ENCODE measurements at regions not wholly inside any gene's neighbourhood (a gene's known extent, or its start where the extent isn't known, plus 50 kb on each side); places are given as distances from the start of the nearest gene placed in this dataset.

DNA sequence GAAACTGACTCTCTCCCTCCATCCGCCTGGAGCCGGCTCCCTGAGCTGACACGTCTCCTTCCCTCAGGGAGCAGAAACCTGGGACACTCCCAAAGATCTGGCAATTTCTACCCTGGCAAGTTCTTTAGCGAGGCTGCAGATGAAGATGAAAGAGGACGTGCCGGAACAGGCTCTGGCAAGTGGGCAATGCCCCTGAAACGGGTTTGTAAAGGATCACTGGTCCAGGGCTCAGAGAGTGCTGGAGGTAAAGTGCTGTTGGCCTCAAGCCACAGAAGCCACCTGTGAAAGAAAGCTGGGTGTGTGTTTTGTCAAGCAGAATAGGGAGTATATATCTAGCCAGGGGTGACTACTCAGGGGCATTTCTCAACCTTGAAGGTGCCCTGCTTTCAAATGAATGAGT, 131.4 kb upstream of the ATP6AP2 start:
- DNase-seq, result no peak

DNA sequence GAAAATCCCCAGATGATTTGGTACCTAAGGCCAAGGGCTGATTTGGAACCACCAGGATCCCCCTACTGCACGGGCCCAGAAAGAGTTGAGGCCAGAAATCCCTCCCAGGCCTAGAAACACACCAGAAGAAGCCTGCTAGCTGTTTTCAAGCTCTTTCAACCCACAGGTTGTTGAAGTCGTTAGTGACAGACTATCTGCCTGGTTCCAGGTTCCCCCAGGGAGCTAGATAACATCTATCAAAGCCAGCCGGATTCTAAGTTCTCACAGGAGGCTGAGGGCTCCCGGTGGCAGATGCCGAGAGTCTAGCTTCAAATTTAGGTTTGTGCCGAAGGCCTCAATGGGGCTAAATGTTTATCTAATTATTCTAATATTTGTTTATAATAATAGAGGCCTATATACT, 132.0 kb upstream of the ATP6AP2 start:
- no peak for DNase-seq

- DNase-seq, result no peak
These were observed 133.8 kb upstream of the ATP6AP2 start for GRCh38 chrX:40446921-40447320.

DNA sequence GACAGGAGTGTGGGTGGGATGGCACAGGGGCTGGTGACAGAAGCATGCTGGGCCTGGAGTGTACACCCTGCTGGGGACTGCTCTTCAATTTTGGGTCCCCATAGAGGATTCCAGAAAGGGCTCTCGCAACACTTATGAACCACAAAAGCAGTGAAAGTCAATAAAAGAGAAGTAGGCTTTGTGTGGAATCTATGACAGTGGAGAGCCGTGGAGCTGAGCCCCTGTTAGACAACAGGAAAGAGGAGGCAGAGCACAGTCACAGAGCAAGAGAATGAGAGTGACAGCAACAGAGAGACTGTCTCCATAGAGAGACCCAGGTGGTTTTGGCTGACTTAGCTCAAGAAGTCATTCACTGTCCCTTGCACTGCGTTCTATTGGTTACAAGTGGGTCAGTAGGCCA, 135.1 kb upstream of the ATP6AP2 start:
- DNase-seq, result no peak

DNA sequence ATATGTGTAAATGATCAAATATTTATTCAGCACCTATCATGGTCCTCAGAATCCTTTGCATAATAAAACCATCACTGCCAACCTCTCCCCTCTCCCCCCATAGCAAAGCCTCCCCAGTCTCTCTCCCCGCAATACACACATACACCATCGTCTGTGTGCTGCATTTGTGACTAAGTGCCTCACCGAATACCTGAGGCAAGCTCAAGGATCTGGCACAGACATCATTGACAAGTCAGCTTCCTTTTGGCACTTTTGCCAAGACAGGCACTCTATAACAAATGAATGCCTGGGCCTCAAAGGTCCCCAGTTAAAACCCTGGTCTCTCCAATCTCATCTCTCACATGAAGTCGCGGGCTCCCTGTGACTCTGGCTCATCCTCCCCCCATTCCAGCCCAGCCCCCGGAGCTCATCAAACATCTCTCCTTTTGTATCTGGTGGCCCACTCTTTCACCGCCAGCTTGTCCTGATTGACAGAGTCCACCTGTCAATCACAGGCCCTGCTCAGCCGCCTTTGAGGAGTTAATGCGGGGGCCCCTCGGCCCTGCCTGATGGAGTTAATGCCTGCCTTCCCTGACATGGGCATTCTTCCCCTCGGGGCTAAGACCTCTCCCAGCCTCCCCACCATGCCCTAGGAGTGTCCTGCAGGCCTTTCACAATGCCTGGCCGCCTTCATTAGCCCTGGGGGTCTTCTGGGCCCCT, 135.8 kb upstream of the ATP6AP2 start:
- DNase-seq, result no peak

DNA sequence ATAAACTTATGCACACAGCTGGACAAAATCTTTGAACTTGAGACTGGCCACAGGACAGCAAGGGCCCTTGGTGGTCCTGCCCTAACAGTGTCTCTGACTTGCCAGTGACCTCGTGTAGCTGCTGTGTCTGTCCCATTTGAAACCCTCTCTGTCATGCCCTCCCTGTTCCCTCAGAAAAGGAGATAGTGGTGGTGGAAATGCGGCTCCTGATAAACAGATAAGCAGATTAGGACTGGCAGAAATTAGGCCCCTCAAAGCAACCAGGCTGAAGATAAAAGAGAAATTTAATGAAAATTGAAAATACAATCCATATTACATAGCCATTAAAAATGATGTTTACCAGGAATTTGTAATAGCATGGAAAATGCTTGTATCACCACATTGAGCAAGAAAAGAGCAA, 136.6 kb upstream of the ATP6AP2 start:
- DNase-seq, result no peak

DNA sequence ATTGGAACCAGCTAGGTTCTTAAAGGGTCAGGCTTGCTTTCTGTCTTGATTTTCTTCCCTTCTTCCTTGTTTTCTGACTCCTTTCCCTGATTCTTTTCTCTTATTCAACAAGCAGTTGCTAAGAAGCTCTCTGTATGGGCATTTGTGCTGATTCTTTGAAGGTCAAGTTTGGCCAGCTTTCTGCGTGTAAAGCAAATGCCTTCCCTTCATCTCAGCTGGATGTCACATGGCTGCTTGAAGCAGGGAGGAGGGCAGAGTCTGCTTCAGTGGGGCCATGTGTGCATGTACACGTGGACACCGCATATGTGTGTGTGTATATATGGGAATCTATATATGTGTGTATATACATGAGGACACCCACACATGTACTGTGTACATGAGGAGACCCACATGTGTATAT, 139.9 kb upstream of the ATP6AP2 start:
- no peak for DNase-seq

GRCh38 chrX:40439625-40440532, 140.9 kb upstream of the ATP6AP2 start:
- DNase-seq, result no peak

GRCh38 chrX:40437348-40437747, 143.4 kb upstream of the ATP6AP2 start:
- no peak for DNase-seq

GRCh38 chrX:40434947-40435346, 145.8 kb upstream of the ATP6AP2 start:
- DNase-seq, result no peak

DNA sequence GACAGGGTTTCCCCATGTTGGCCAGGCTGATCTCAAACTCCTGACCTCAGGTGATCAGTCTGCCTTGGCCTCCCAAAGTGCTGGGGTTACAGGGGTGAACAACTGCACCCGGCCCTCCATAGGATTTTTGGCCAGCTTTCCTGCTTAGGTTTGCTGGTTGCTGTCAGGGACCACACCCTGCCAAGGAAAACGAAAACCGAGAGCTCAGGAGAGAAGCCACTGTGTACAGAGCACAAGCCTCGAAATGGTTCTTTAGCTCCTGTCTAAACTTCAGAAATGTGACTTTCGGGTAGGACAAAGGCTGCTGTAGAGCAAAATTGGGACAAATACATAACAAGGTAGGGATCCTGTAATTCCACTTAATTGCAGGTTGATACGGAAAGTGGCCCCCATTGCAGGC, 146.3 kb upstream of the ATP6AP2 start:
- no peak for DNase-seq

DNA sequence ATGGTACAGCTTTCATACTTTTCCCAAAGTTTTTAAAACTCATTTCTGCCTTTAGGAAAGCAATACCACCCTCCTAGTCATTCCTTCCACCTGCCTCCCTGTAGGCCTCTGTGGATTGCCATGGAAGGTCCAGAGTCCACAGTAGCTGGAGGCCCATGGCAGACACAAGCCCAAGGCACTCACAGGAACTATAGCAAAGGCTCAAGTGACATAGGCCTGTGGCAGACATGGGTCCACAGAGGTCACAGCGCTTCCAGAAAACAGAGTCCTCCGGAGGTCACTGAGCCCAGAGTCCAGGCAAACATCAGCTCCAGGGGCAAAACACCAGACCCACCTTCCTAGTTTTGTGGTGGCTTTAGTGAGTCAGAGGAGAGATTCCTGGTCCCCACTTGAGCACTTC, 147.6 kb upstream of the ATP6AP2 start:
- DNase-seq, result no peak

DNA sequence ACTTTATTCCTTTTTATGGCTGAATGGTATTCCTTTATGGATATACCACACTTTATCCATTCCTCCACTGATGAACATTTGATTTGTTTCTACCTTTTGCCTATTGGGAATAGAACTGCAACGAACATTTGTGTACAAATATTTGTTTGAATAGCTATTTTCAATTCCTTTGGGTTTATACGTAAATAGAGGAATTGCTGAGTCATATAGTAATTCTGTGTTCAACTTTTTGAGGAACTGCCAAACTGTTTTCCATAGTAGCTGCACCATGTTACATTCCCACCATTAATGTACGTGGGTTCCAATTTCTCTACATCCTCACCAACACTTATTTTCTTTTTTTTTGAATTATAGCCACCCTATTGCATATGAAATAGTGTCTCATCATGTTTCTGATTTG, 156.5 kb upstream of the ATP6AP2 start:
- no peak for DNase-seq

- no peak for DNase-seq
These were observed 157.5 kb upstream of the ATP6AP2 start for GRCh38 chrX:40423299-40423698.

DNA sequence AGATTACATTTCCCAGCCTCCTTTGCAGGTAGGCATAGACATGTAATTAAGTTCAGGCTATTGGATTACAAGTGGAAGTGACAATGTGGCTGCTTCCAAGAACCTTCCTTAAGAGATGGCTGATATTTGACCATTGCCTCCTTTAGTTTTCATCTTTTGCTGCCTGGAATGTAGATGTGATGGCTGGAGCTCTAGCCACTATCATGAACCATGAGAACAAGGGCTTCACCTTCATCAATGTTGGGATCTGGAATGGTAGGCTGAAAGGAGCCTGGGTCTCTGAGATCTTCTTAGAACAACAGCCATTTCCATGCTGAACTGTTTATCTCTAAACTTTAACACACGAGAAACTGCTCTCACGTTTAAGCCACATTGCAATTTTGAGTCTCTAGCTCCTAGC, 158.7 kb upstream of the ATP6AP2 start:
- no peak for DNase-seq

DNA sequence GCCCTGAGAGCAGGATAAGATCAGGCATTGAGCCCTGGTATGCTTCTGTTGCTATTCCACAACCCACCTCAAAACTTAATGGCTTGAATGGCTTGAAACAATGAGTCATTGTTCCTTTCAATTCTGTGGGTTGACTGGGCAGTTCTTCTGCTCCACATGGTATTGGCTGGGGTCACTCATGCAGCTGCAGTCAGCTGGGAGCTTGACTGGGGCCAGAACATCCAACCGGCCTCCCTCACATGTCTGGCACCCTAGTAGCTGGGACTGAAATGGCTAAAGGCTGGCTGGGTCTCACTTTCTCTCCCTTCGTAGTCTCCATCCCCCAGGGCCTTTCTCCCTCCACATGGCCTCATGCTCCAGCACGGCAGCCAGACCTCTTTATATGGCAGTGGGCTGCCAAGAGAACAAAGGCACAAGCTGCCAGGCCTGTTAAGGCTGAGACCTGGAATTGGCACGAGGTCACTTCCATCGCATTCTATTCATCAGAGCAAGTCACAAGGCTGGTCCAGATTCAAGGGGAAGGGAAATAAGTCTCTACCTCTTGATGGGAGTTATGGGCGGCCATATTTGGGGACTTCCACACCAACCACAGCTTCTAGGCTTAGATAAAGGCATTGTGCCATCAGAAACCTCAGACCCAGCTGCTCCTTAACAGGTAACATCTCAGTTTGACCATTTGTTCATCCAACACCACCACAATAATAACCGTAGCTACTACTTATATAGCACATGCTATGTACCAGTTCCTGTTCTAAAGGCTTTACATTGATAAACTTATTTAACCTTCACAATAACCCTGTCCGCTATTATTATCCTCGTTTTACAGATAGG, 159.7 kb upstream of the ATP6AP2 start:
- DNase-seq, result no peak

- no peak for DNase-seq
These were observed 162.0 kb upstream of the ATP6AP2 start for GRCh38 chrX:40418813-40419195.

GRCh38 chrX:40418146-40418812, 162.5 kb upstream of the ATP6AP2 start:
- DNase-seq, result no peak

- no peak for DNase-seq
These were observed 165.1 kb upstream of the ATP6AP2 start for GRCh38 chrX:40415675-40416074.

- no peak for DNase-seq
These were observed 166.4 kb upstream of the ATP6AP2 start for GRCh38 chrX:40414335-40414734.

DNA sequence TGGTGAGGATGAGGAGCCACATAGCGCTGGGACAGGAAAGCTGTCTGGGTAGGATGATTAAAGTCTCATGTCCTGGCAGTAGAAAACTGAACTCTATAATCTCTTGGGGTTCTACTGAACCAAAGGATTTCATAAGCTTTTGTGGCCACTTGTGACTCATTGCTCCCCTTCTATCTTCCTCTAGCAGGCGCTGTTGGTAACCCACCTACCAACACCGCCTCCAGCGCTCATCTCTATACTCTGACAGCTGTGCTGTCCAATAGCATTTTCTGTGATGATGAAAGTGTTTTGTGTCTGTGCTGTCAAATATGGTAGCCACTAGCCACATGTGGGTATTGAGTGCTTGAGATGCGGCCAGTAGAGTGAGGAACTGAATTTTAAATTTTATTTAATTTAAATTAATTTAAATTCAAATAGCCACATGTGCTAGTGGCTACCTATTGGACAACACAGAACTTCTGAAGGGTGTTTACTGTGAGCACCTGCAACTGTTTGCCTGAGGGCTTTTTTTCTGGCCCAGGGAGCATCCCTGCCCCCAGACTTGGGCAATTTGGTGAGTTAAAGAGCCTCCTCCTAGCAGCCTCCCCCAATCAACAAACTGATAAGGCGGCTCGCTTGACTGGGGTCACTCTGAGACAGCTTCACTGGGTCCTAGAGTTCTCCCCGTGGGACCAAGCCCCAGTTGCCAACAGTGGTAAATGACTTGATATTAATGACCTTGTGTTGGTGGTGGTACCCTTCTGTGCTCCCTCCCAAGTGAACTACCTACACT, 169.2 kb upstream of the ATP6AP2 start:
- no peak for DNase-seq

GRCh38 chrX:40410859-40411258, 169.9 kb upstream of the ATP6AP2 start:
- no peak for DNase-seq
